Activated CD4-positive, alpha-beta T cell treated with anti-CD3 and anti-CD28 coated beads, Interleukin-2, Interleukin-4, amounts not matched to agents 100 ng/mL and 50 ng/mL, durations not matched to agents 16 hours and 8 hours (primary cell): ENCODE measurements at regions not wholly inside any gene's neighbourhood (a gene's known extent, or its start where the extent isn't known, plus 50 kb on each side); places are given as distances from the start of the nearest gene placed in this dataset.
"Not testable (repeated sequence)": the region's sequence is repeated elsewhere in the genome, so short reads cannot be mapped to it uniquely, and the experiment has no call there.

ENCODE experiments used
- DNase-seq: peaks from one replicate; pipeline ENCODE4 v3.0.0-alpha.2; 2020; ENCODE audit warnings: low spot score

- no peak for DNase-seq
Observed at GRCh38 chr2:224174990-224175389, 135.9 kb upstream of the SERPINE2 start.

- no peak for DNase-seq
Observed at GRCh38 chr2:224174521-224174920, 135.4 kb upstream of the SERPINE2 start.

- DNase-seq, result no peak
Observed at GRCh38 chr2:224173933-224174332, 134.8 kb upstream of the SERPINE2 start.

- no peak for DNase-seq
Observed at GRCh38 chr2:224173210-224173609, 134.1 kb upstream of the SERPINE2 start.

- DNase-seq, result no peak
Observed at GRCh38 chr2:224171226-224171625, 132.1 kb upstream of the SERPINE2 start.

GRCh38 chr2:224169847-224170246 lies 130.8 kb upstream of the SERPINE2 start:
- DNase-seq, result no peak

- not testable (repeated sequence) for DNase-seq
Observed at GRCh38 chr2:224167781-224168180, 128.7 kb upstream of the SERPINE2 start.

GRCh38 chr2:224166654-224167053 lies 127.6 kb upstream of the SERPINE2 start:
- DNase-seq, result no peak

- peak; percentile 14 for DNase-seq
Observed at GRCh38 chr2:224165901-224166319, 126.8 kb upstream of the SERPINE2 start.

GRCh38 chr2:224163566-224164307 lies 124.7 kb upstream of the SERPINE2 start:
- no peak for DNase-seq

GRCh38 chr2:224162122-224162521 lies 123.0 kb upstream of the SERPINE2 start:
- DNase-seq, result no peak

- DNase-seq, result no peak
Observed at GRCh38 chr2:224161712-224162111, 122.6 kb upstream of the SERPINE2 start.

- no peak for DNase-seq
Observed at GRCh38 chr2:224160917-224161316, 121.8 kb upstream of the SERPINE2 start.

GRCh38 chr2:224159345-224159928 lies 120.4 kb upstream of the SERPINE2 start:
- DNase-seq, result no peak

- no peak for DNase-seq
Observed at GRCh38 chr2:224158831-224159230, 119.7 kb upstream of the SERPINE2 start.

GRCh38 chr2:224158061-224158460 lies 119.0 kb upstream of the SERPINE2 start:
- no peak for DNase-seq

GRCh38 chr2:224157655-224158054 lies 118.6 kb upstream of the SERPINE2 start:
- no peak for DNase-seq

- DNase-seq, result no peak
Observed at GRCh38 chr2:224156436-224156835, 117.3 kb upstream of the SERPINE2 start.

- DNase-seq, result no peak
Observed at GRCh38 chr2:224155896-224156295, 116.8 kb upstream of the SERPINE2 start.

- DNase-seq, result no peak
Observed at GRCh38 chr2:224155371-224155770, 116.3 kb upstream of the SERPINE2 start.

- DNase-seq, result no peak
Observed at GRCh38 chr2:224151680-224152310, 112.7 kb upstream of the SERPINE2 start.

GRCh38 chr2:224151161-224151560 lies 112.1 kb upstream of the SERPINE2 start:
- no peak for DNase-seq

GRCh38 chr2:224148058-224148457 lies 109.0 kb upstream of the SERPINE2 start:
- not testable (repeated sequence) for DNase-seq
